ENCODE measurements at regions not wholly inside any gene's neighbourhood (a gene's known extent, or its start where the extent isn't known, plus 50 kb on each side); places are given as distances from the start of the nearest gene placed in this dataset.

GRCh38 chr9:85224729-85225128, 517.0 kb downstream of the AGTPBP1 start:
- no peak for DNase-seq (ENCODE audit: low read depth, low spot score)
- H3K4me3 ChIP-seq (ENCODE audit: low read length), result no peak overlapping the region

GRCh38 chr9:85224301-85224700, 517.5 kb downstream of the AGTPBP1 start:
- H3K4me3 ChIP-seq (ENCODE audit: low read length), result no peak overlapping the region
- DNase-seq (ENCODE audit: low read depth, low spot score), result no peak

GRCh38 chr9:85223506-85224125, 518.1 kb downstream of the AGTPBP1 start:
- DNase-seq (ENCODE audit: low read depth, low spot score), result no peak
- H3K4me3 ChIP-seq (ENCODE audit: low read length), result no peak overlapping the region

- H3K4me3 ChIP-seq (ENCODE audit: low read length), result no peak overlapping the region
- DNase-seq (ENCODE audit: low read depth, low spot score), result no peak
Observed at GRCh38 chr9:85216601-85217000, 525.2 kb downstream of the AGTPBP1 start.

- H3K4me3 ChIP-seq (ENCODE audit: low read length), result no peak overlapping the region
- DNase-seq (ENCODE audit: low read depth, low spot score), result no peak
Observed at GRCh38 chr9:85215961-85216360, 525.8 kb downstream of the AGTPBP1 start.

GRCh38 chr9:85215416-85215815, 526.3 kb downstream of the AGTPBP1 start:
- DNase-seq (ENCODE audit: low read depth, low spot score), result no peak
- H3K4me3 ChIP-seq (ENCODE audit: low read length), result no peak overlapping the region

GRCh38 chr9:85213650-85214607, 527.8 kb downstream of the AGTPBP1 start:
- no peak overlapping the region for H3K4me3 ChIP-seq (ENCODE audit: low read length)
- DNase-seq (ENCODE audit: low read depth, low spot score), result no peak

- H3K4me3 ChIP-seq (ENCODE audit: low read length), result no peak overlapping the region
- no peak for DNase-seq (ENCODE audit: low read depth, low spot score)
Observed at GRCh38 chr9:85212887-85213286, 528.9 kb downstream of the AGTPBP1 start.

GRCh38 chr9:85212209-85212608, 529.5 kb downstream of the AGTPBP1 start:
- H3K4me3 ChIP-seq (ENCODE audit: low read length), result no peak overlapping the region
- DNase-seq (ENCODE audit: low read depth, low spot score), result no peak

GRCh38 chr9:85208666-85209065, 533.1 kb downstream of the AGTPBP1 start:
- no peak overlapping the region for H3K4me3 ChIP-seq (ENCODE audit: low read length)
- no peak for DNase-seq (ENCODE audit: low read depth, low spot score)

GRCh38 chr9:85204176-85204575, 534.6 kb downstream of the NTRK2 start:
- DNase-seq (ENCODE audit: low read depth, low spot score), result no peak
- no peak overlapping the region for H3K4me3 ChIP-seq (ENCODE audit: low read length)

- no peak overlapping the region for H3K4me3 ChIP-seq (ENCODE audit: low read length)
- no peak for DNase-seq (ENCODE audit: low read depth, low spot score)
Observed at GRCh38 chr9:85202596-85202995, 533.1 kb downstream of the NTRK2 start.

GRCh38 chr9:85200726-85201404, 531.3 kb downstream of the NTRK2 start:
- DNase-seq (ENCODE audit: low read depth, low spot score), result no peak
- H3K4me3 ChIP-seq (ENCODE audit: low read length), result no peak overlapping the region

GRCh38 chr9:85199866-85200495, 530.5 kb downstream of the NTRK2 start:
- H3K4me3 ChIP-seq (ENCODE audit: low read length), result no peak overlapping the region
- DNase-seq (ENCODE audit: low read depth, low spot score), result no peak

GRCh38 chr9:85192750-85193149, 523.2 kb downstream of the NTRK2 start:
- H3K4me3 ChIP-seq (ENCODE audit: low read length), result no peak overlapping the region
- no peak for DNase-seq (ENCODE audit: low read depth, low spot score)

- no peak for DNase-seq (ENCODE audit: low read depth, low spot score)
- H3K4me3 ChIP-seq (ENCODE audit: low read length), result no peak overlapping the region
Observed at GRCh38 chr9:85186218-85186585, 516.7 kb downstream of the NTRK2 start.

GRCh38 chr9:85185486-85186217, 516.1 kb downstream of the NTRK2 start:
- no peak overlapping the region for H3K4me3 ChIP-seq (ENCODE audit: low read length)
- no peak for DNase-seq (ENCODE audit: low read depth, low spot score)

GRCh38 chr9:85182383-85182782, 512.9 kb downstream of the NTRK2 start:
- H3K4me3 ChIP-seq (ENCODE audit: low read length), result no peak overlapping the region
- no peak for DNase-seq (ENCODE audit: low read depth, low spot score)

GRCh38 chr9:85178474-85178873, 508.9 kb downstream of the NTRK2 start:
- DNase-seq (ENCODE audit: low read depth, low spot score), result no peak
- H3K4me3 ChIP-seq (ENCODE audit: low read length), result no peak overlapping the region
